Right lobe of liver (tissue), 4 donors: ENCODE measurements at regions not wholly inside any gene's neighbourhood (a gene's known extent, or its start where the extent isn't known, plus 50 kb on each side); places are given as distances from the start of the nearest gene placed in this dataset.

ENCODE experiments used
- POLR2A ChIP-seq: fragments of 450-650 bp; IDR thresholded peaks from one replicate; pipeline ENCODE4 v1.6.1; 2017; ENCODE audit warnings: antibody characterized with exemption, mild to moderate bottlenecking
- TF ChIP-seq, protein P1 (sequence below), 4 donors: fragments of 200-600 bp in 3 of 4; fragments of 450-650 bp in 1 of 4; IDR thresholded peaks; one replicate each; pipeline versions ENCODE4 v1.5.1 to v1.8.0; 2016 to 2022; ENCODE audit warnings: antibody characterized with exemption in 4 of 4, mild to moderate bottlenecking in 2 of 4
- donor health status: DM: no; HTN: no; CAD: no.
- donor health status: DM: no; HTN: no; CAD: no.
- donor health status: DM: no; HTN: yes; CAD: no.

DNA sequence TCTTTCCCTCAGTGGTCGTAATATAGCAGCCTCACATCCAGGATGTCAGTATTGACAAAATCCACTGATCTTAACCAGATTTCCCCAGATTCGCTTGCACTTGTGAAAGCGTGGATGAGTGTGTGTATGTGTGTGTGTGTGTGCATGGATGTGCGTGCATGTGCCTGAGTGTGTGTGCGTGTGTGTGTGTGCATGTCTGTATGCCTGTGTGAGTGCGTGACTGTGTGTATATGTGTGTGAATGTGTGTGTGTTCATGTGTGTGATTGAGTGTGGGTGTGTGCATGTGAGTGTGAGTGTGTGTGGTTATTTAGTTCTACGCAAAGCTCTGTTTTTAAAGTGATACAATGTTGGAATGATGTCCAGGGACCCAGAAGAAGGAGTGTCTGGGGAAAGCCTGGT is 723.2 kb downstream of the BRD1 start:
- no peak for TF ChIP-seq POLR2A
- TF ChIP-seq, protein P1, sequence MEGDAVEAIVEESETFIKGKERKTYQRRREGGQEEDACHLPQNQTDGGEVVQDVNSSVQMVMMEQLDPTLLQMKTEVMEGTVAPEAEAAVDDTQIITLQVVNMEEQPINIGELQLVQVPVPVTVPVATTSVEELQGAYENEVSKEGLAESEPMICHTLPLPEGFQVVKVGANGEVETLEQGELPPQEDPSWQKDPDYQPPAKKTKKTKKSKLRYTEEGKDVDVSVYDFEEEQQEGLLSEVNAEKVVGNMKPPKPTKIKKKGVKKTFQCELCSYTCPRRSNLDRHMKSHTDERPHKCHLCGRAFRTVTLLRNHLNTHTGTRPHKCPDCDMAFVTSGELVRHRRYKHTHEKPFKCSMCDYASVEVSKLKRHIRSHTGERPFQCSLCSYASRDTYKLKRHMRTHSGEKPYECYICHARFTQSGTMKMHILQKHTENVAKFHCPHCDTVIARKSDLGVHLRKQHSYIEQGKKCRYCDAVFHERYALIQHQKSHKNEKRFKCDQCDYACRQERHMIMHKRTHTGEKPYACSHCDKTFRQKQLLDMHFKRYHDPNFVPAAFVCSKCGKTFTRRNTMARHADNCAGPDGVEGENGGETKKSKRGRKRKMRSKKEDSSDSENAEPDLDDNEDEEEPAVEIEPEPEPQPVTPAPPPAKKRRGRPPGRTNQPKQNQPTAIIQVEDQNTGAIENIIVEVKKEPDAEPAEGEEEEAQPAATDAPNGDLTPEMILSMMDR (IDR thresholded peaks at IDR 0.05) = no peak
